NCI-H1436 treated with DMSO at 0.1 percent for 48 hours (cell line): ENCODE measurements at regions not wholly inside any gene's neighbourhood (a gene's known extent, or its start where the extent isn't known, plus 50 kb on each side); places are given as distances from the start of the nearest gene placed in this dataset.
"Not testable (repeated sequence)": the region's sequence is repeated elsewhere in the genome, so short reads cannot be mapped to it uniquely, and the experiment has no call there.

ENCODE experiments used
- DNase-seq: peaks from one replicate; lab custom pipeline; 2025; lab: John Stamatoyannopoulos, UW

GRCh38 chr5:87138091-87138805 lies 129.4 kb upstream of the RASA1 start:
- no peak for DNase-seq

- no peak for DNase-seq
Measured at GRCh38 chr5:87139795-87140194, 127.9 kb upstream of the RASA1 start.

- DNase-seq: no peak
Measured at GRCh38 chr5:87141544-87141943, 126.1 kb upstream of the RASA1 start.

GRCh38 chr5:87145853-87146252 lies 121.8 kb upstream of the RASA1 start:
- DNase-seq: not testable (repeated sequence)

- DNase-seq: no peak
Measured at GRCh38 chr5:87147441-87147840, 120.2 kb upstream of the RASA1 start.

- no peak for DNase-seq
Measured at GRCh38 chr5:87150630-87151029, 117.1 kb upstream of the RASA1 start.

GRCh38 chr5:87151547-87151946 lies 116.1 kb upstream of the RASA1 start:
- DNase-seq: no peak

- no peak for DNase-seq
Measured at GRCh38 chr5:87152886-87153285, 114.8 kb upstream of the RASA1 start.

GRCh38 chr5:87154191-87154590 lies 113.5 kb upstream of the RASA1 start:
- no peak for DNase-seq

- no peak for DNase-seq
Measured at GRCh38 chr5:87155106-87155505, 112.6 kb upstream of the RASA1 start.

GRCh38 chr5:87156631-87157030 lies 111.1 kb upstream of the RASA1 start:
- no peak for DNase-seq

GRCh38 chr5:87164409-87164808 lies 103.3 kb upstream of the RASA1 start:
- DNase-seq: no peak

- DNase-seq: no peak
Measured at GRCh38 chr5:87169300-87169991, 98.2 kb upstream of the RASA1 start.

- no peak for DNase-seq
Measured at GRCh38 chr5:87170799-87171198, 96.9 kb upstream of the RASA1 start.

- no peak for DNase-seq
Measured at GRCh38 chr5:87182649-87183048, 85.0 kb upstream of the RASA1 start.

GRCh38 chr5:87183896-87184295 lies 83.8 kb upstream of the RASA1 start:
- DNase-seq: no peak

- no peak for DNase-seq
Measured at GRCh38 chr5:87184605-87185004, 83.1 kb upstream of the RASA1 start.

- no peak for DNase-seq
Measured at GRCh38 chr5:87185838-87186237, 81.8 kb upstream of the RASA1 start.

- DNase-seq: no peak
Measured at GRCh38 chr5:87188391-87188790, 79.3 kb upstream of the RASA1 start.

- no peak for DNase-seq
Measured at GRCh38 chr5:87190041-87190440, 77.6 kb upstream of the RASA1 start.

GRCh38 chr5:87190687-87191086 lies 77.0 kb upstream of the RASA1 start:
- no peak for DNase-seq

- DNase-seq: no peak
Measured at GRCh38 chr5:87191645-87192044, 76.0 kb upstream of the RASA1 start.

- no peak for DNase-seq
Measured at GRCh38 chr5:87195104-87195591, 72.5 kb upstream of the RASA1 start.

GRCh38 chr5:87195616-87196015 lies 72.1 kb upstream of the RASA1 start:
- DNase-seq: no peak
